Gastroesophageal sphincter (tissue), 3 donors: ENCODE measurements at regions not wholly inside any gene's neighbourhood (a gene's known extent, or its start where the extent isn't known, plus 50 kb on each side); places are given as distances from the start of the nearest gene placed in this dataset.

Experiments
- CTCF ChIP-seq, 4 experiments: fragments of 200-600 bp in 2 of 4; fragments of 450-650 bp in 2 of 4; sonication (generic) in 1 of 4; IDR thresholded peaks; one replicate each; pipeline ENCODE4 v1.5.1; 2017 to 2019; ENCODE audit warnings: antibody characterized with exemption in 4 of 4, mild to moderate bottlenecking in 2 of 4, moderate library complexity in 2 of 4
- POLR2A ChIP-seq, 2 donors: fragments of 450-650 bp; IDR thresholded peaks; one replicate each; pipeline ENCODE4 v1.6.1; 2017; ENCODE audit warnings: antibody characterized with exemption in 2 of 2, mild to moderate bottlenecking in 2 of 2, moderate library complexity in 1 of 2

DNA sequence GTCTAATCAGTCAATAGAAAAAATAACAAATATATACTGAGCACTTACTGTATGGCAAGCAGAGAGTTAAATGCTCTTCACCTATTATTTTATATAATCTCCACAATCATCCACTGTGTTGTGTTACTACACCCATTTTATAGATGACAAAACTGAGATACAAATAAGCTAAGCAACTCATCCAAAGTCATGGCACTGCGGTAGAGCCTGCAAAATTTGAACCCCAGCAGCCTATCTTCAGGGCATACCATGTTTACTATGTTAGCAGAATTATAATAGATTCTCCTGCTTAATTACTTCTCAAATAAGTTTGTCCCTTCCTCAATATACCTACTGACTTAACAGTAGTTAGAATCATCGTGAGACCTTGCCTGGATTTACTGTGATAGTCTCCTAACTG lies 53.6 kb upstream of the PCED1B start:
- TF ChIP-seq CTCF (IDR thresholded peaks at IDR 0.05) (no peak), POLR2A (IDR thresholded peaks at IDR 0.05) (no peak)
